ENCODE measurements at regions not wholly inside any gene's neighbourhood (a gene's known extent, or its start where the extent isn't known, plus 50 kb on each side); places are given as distances from the start of the nearest gene placed in this dataset.
"Not testable (repeated sequence)": the region's sequence is repeated elsewhere in the genome, so short reads cannot be mapped to it uniquely, and the experiment has no call there.

- H3K9me3 ChIP-seq (ENCODE audit: insufficient read depth in 2 of 2, low read depth in 1 of 2, low read length in 1 of 2); FAIRE-seq; H4K8ac ChIP-seq (ENCODE audit: extremely low read depth, insufficient read depth, low read length); H3K79me1 ChIP-seq (ENCODE audit: low read depth, low read length); H2AFZ ChIP-seq (ENCODE audit: low read length); H3K23ac ChIP-seq (ENCODE audit: insufficient read length); H3K27me3 ChIP-seq (replicated peaks in 1 of 4; ENCODE audit: control insufficient read depth in 3 of 4, extremely low read depth in 1 of 4, insufficient read depth in 3 of 4, low read length in 3 of 4); H2BK12ac ChIP-seq (ENCODE audit: low read depth, low read length); H2BK120ac ChIP-seq (replicated peaks; ENCODE audit: low read depth, low read length); H3K18ac ChIP-seq (ENCODE audit: extremely low read depth, low read length); POLR2A ChIA-PET (ENCODE audit: partially characterized antibody); H3K4ac ChIP-seq (replicated peaks; ENCODE audit: insufficient read length, low read depth, low read length); H4K20me1 ChIP-seq (replicated peaks in 1 of 2; ENCODE audit: control insufficient read depth in 1 of 2, insufficient read depth in 2 of 2, low read length in 2 of 2); H2BK5ac ChIP-seq (ENCODE audit: low read depth, low read length); H3K4me3 ChIP-seq (ENCODE audit: extremely low read depth in 1 of 4, insufficient read depth in 2 of 4, low read depth in 3 of 4, low read length in 4 of 4); H3K4me2 ChIP-seq (ENCODE audit: insufficient read depth in 1 of 2, low read depth in 2 of 2, low read length in 2 of 2); H3K9ac ChIP-seq (replicated peaks in 1 of 4; ENCODE audit: extremely low read depth in 1 of 4, low read depth in 3 of 4, low read length in 3 of 4); H3K56ac ChIP-seq (replicated peaks; ENCODE audit: insufficient read length, low read depth, low read length); H4K5ac ChIP-seq (ENCODE audit: insufficient read length, low read depth, low read length); H4K91ac ChIP-seq (replicated peaks; ENCODE audit: insufficient read length, low read length); H3K36me3 ChIP-seq (ENCODE audit: control insufficient read depth in 2 of 4, insufficient read depth in 4 of 4, low read length in 3 of 4); H3K23me2 ChIP-seq (ENCODE audit: low read depth, low read length); H2AK5ac ChIP-seq (ENCODE audit: low read depth, low read length); H3K79me2 ChIP-seq (ENCODE audit: control insufficient read depth in 1 of 2, insufficient read depth in 2 of 2, low read length in 2 of 2); H3K4me1 ChIP-seq (replicated peaks in 1 of 4; ENCODE audit: control insufficient read depth in 3 of 4, insufficient read depth in 4 of 4, low read length in 3 of 4); H2BK15ac ChIP-seq (ENCODE audit: low read length); H3K27ac ChIP-seq (ENCODE audit: low read depth, low read length); H2BK20ac ChIP-seq (ENCODE audit: low read length); H3K14ac ChIP-seq (ENCODE audit: insufficient read length); DNase-seq (ENCODE audit: low read depth in 1 of 2, low spot score in 2 of 2): not testable (repeated sequence)
- CTCF ChIA-PET (ENCODE audit: partially characterized antibody), result interaction anchor here (1.4 kb wide), 1 partner anchor 22 kb away, joined by 3 read pairs; no protein-coding TSS in a partner anchor
- WGBS, 2 experiments (ENCODE audit: extremely low coverage in 1 of 2, insufficient coverage in 1 of 2, insufficient read length in 1 of 2, insufficient replicate concordance in 2 of 2, low coverage in 1 of 2, low lambda C conversion rate in 2 of 2, missing lambda C conversion rate in 1 of 2), result 51% methylated on average over 3 of the region's 3 CpGs; no CpG with 5 or more reads in 1 of the 2 experiments
These were observed 69.4 kb upstream of the NOX4 start for GRCh38 chr11:89560598-89560997.

- POLR2A ChIA-PET (ENCODE audit: partially characterized antibody); H3K27me3 ChIP-seq (replicated peaks in 1 of 4; ENCODE audit: control insufficient read depth in 3 of 4, extremely low read depth in 1 of 4, insufficient read depth in 3 of 4, low read length in 3 of 4); H2AK5ac ChIP-seq (ENCODE audit: low read depth, low read length); H3K4me3 ChIP-seq (ENCODE audit: extremely low read depth in 1 of 4, insufficient read depth in 2 of 4, low read depth in 3 of 4, low read length in 4 of 4); H3K56ac ChIP-seq (replicated peaks; ENCODE audit: insufficient read length, low read depth, low read length); H2BK15ac ChIP-seq (ENCODE audit: low read length); H2AFZ ChIP-seq (ENCODE audit: low read length); H3K18ac ChIP-seq (ENCODE audit: extremely low read depth, low read length); H2BK5ac ChIP-seq (ENCODE audit: low read depth, low read length); DNase-seq (ENCODE audit: low read depth in 1 of 2, low spot score in 2 of 2); H3K27ac ChIP-seq (ENCODE audit: low read depth, low read length); H3K23ac ChIP-seq (ENCODE audit: insufficient read length); CTCF ChIA-PET (ENCODE audit: partially characterized antibody); H3K79me1 ChIP-seq (ENCODE audit: low read depth, low read length); H4K20me1 ChIP-seq (replicated peaks in 1 of 2; ENCODE audit: control insufficient read depth in 1 of 2, insufficient read depth in 2 of 2, low read length in 2 of 2); H3K4ac ChIP-seq (replicated peaks; ENCODE audit: insufficient read length, low read depth, low read length); H3K36me3 ChIP-seq (ENCODE audit: control insufficient read depth in 2 of 4, insufficient read depth in 4 of 4, low read length in 3 of 4); H4K5ac ChIP-seq (ENCODE audit: insufficient read length, low read depth, low read length); FAIRE-seq; H4K8ac ChIP-seq (ENCODE audit: extremely low read depth, insufficient read depth, low read length); H4K91ac ChIP-seq (replicated peaks; ENCODE audit: insufficient read length, low read length); H2BK12ac ChIP-seq (ENCODE audit: low read depth, low read length); H3K9me3 ChIP-seq (ENCODE audit: insufficient read depth in 2 of 2, low read depth in 1 of 2, low read length in 1 of 2); H3K9ac ChIP-seq (replicated peaks in 1 of 4; ENCODE audit: extremely low read depth in 1 of 4, low read depth in 3 of 4, low read length in 3 of 4); H3K4me1 ChIP-seq (replicated peaks in 1 of 4; ENCODE audit: control insufficient read depth in 3 of 4, insufficient read depth in 4 of 4, low read length in 3 of 4); H3K79me2 ChIP-seq (ENCODE audit: control insufficient read depth in 1 of 2, insufficient read depth in 2 of 2, low read length in 2 of 2); H3K14ac ChIP-seq (ENCODE audit: insufficient read length); H3K23me2 ChIP-seq (ENCODE audit: low read depth, low read length); H3K4me2 ChIP-seq (ENCODE audit: insufficient read depth in 1 of 2, low read depth in 2 of 2, low read length in 2 of 2); H2BK20ac ChIP-seq (ENCODE audit: low read length); H2BK120ac ChIP-seq (replicated peaks; ENCODE audit: low read depth, low read length): not testable (repeated sequence)
- WGBS, 2 experiments (ENCODE audit: extremely low coverage in 1 of 2, insufficient coverage in 1 of 2, insufficient read length in 1 of 2, insufficient replicate concordance in 2 of 2, low coverage in 1 of 2, low lambda C conversion rate in 2 of 2, missing lambda C conversion rate in 1 of 2), result 85% methylated on average over 2 of the region's 2 CpGs; no CpG with 5 or more reads in 1 of the 2 experiments
These were observed 71.6 kb upstream of the NOX4 start for GRCh38 chr11:89562731-89563130.

Measured in H1 (cell line).